Mammary epithelial cell (primary cell): ENCODE measurements at regions not wholly inside any gene's neighbourhood (a gene's known extent, or its start where the extent isn't known, plus 50 kb on each side); places are given as distances from the start of the nearest gene placed in this dataset.

ENCODE experiments used
- CTCF ChIP-seq, 2 donors: IDR thresholded peaks in 1 of 2; conservative IDR thresholded peaks in 1 of 2; 2 replicates each; pipeline ENCODE4 v1.5.1; 2011 to 2012; ENCODE audit warnings: inconsistent platforms in 2 of 2, low read length in 2 of 2, mild to moderate bottlenecking in 2 of 2, control low read depth in 1 of 2, low read depth in 1 of 2; ENCODE audit not compliant: insufficient read depth in 1 of 2; ENCODE audit errors: extremely low read depth in 1 of 2
- EZH2 ChIP-seq: IDR thresholded peaks from 2 replicates; pipeline ENCODE4 v1.6.1; 2012; ENCODE audit warnings: low read length, inconsistent platforms, borderline replicate concordance

- TF ChIP-seq CTCF (conservative IDR thresholded peaks at IDR 0.05 in 1 of 2, IDR thresholded peaks at IDR 0.05 in 1 of 2; ENCODE audit: extremely low read depth in 1 of 2, insufficient read depth in 1 of 2, low read depth in 1 of 2, low read length in 2 of 2) (no peak), EZH2 (no peak)
Observed at GRCh38 chr4:177803151-177803550, 360.9 kb upstream of the AGA start.
